Erythroblast (primary cell): ENCODE measurements at regions not wholly inside any gene's neighbourhood (a gene's known extent, or its start where the extent isn't known, plus 50 kb on each side); places are given as distances from the start of the nearest gene placed in this dataset.

Source experiments
- GATA1 ChIP-seq: IDR thresholded peaks from 2 replicates; pipeline ENCODE4 v1.6.1; 2011; ENCODE audit warnings: low read depth, mild to moderate bottlenecking, control low read depth, low read length, moderate library complexity
- POLR2A ChIP-seq: IDR thresholded peaks from 2 replicates; pipeline ENCODE4 v1.6.1; 2011; ENCODE audit warnings: mild to moderate bottlenecking, low read length

GRCh38 chr18:56021809-56022195 lies 433.8 kb upstream of the TCF4 start:
- no peak for TF ChIP-seq POLR2A
- TF ChIP-seq GATA1: no peak
